ENCODE measurements at regions not wholly inside any gene's neighbourhood (a gene's known extent, or its start where the extent isn't known, plus 50 kb on each side); places are given as distances from the start of the nearest gene placed in this dataset.

DNA sequence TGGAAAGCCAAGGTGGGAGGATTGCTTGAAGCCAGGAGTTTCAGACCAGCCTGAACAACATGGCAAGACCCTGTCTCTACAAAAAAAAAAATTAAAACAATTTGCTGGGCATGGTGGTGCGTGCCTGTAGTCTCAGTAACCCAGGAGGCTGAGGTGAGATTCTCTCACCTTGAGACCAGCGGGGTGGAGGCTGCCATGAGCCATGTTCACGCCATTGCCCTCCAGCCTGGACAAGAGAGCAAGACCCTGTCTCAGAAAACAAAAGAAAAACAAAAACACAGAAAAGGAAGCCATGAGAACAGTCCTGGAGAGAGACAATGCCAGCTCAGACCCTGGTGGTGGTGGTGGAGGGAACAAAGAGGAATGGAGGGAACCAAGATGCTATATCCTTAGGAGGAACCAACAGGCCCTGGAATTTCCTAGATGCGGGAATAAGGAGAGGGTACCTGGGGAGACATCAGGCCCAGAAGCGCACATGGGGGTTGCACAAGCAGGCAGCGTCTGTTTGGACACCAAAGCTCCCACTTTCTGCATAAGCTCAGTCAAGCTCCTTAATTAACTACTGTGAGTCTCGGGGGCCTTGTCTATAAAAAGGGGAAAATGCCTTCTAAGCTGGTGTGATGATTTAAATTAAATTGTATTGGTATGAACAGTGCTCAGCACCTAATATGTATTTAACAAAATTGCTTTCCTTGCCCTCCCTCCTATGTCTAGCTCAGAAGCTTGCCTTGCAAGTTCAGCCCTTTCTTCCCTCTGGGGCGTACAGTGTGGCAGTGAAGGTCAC is 143.8 kb downstream of the CCT6B start:
- TF ChIP-seq, protein P1, sequence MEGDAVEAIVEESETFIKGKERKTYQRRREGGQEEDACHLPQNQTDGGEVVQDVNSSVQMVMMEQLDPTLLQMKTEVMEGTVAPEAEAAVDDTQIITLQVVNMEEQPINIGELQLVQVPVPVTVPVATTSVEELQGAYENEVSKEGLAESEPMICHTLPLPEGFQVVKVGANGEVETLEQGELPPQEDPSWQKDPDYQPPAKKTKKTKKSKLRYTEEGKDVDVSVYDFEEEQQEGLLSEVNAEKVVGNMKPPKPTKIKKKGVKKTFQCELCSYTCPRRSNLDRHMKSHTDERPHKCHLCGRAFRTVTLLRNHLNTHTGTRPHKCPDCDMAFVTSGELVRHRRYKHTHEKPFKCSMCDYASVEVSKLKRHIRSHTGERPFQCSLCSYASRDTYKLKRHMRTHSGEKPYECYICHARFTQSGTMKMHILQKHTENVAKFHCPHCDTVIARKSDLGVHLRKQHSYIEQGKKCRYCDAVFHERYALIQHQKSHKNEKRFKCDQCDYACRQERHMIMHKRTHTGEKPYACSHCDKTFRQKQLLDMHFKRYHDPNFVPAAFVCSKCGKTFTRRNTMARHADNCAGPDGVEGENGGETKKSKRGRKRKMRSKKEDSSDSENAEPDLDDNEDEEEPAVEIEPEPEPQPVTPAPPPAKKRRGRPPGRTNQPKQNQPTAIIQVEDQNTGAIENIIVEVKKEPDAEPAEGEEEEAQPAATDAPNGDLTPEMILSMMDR (conservative IDR thresholded peaks at IDR 0.05; ENCODE audit: low read depth, low read length): no peak
- no peak for TF ChIP-seq EZH2 (IDR thresholded peaks at IDR 0.05; ENCODE audit: low read length, unreplicated experiment)

Measured in PC-3 (cell line).